GM12878 (cell line): ENCODE measurements at regions not wholly inside any gene's neighbourhood (a gene's known extent, or its start where the extent isn't known, plus 50 kb on each side); places are given as distances from the start of the nearest gene placed in this dataset.

Experiments used
- ATAC-seq: fragments of 200-7000 bp; cut with Tn5 transposase; 3 replicates; pipeline ENCODE4 v1.9.1; 2020; ENCODE audit warnings: mild to moderate bottlenecking, moderate library complexity
- BruUV-seq: library from RNA; stranded (reverse); fragments of 400-500 nt; replicated peaks from 2 replicates; lab custom pipeline; 2021; lab: Mats Ljungman, UMichigan
- CTCF ChIA-PET: fragments of 300-600 bp; sonication (Branson Sonifier 250); formaldehyde crosslinking; extraction: SDS; loops from one replicate; lab custom pipeline; 2021; ENCODE audit warnings: inconsistent platforms; lab: Yijun Ruan, JAX
- POLR2A ChIA-PET: fragments of 350-600 bp; formaldehyde crosslinking; extraction: SDS; loops from one replicate; lab custom pipeline; 2021; ENCODE audit warnings: inconsistent platforms; lab: Charles Lee
- RAD21 ChIA-PET: fragments of 300-600 bp; sonication (Branson Sonifier 250); formaldehyde crosslinking; loops from one replicate; lab custom pipeline; 2023; ENCODE audit warnings: antibody characterized with exemption; ENCODE audit not compliant: unreplicated experiment; lab: Charles Lee
- SMC1A ChIA-PET: fragments of 300-600 bp; sonication (Branson Sonifier 250); formaldehyde crosslinking; loops from one replicate; lab custom pipeline; 2023; ENCODE audit not compliant: unreplicated experiment, uncharacterized antibody; lab: Charles Lee
- DNase-seq: peaks from one replicate; pipeline ENCODE4 v3.0.0-alpha.2; 2011; ENCODE audit warnings: low read depth, low spot score
- FAIRE-seq: peaks from 3 replicates; lab custom pipeline; 2011; peaks lifted over from hg19 to GRCh38; lab: Jason Lieb, UNC
- H2AFZ ChIP-seq: 2 replicates; pipeline ENCODE4 v1.6.0; 2011; ENCODE audit warnings: low read depth, low read length, control low read depth; ENCODE audit not compliant: control insufficient read depth
- H3K27ac ChIP-seq: 2 replicates; pipeline ENCODE4 v1.5.1; 2011; ENCODE audit warnings: control low read depth; ENCODE audit not compliant: control insufficient read depth, insufficient read depth
- H3K27me3 ChIP-seq, 2 experiments: replicated peaks in 1 of 2; 2 replicates each; pipeline versions ENCODE4 v1.6.0 to v1.6.1; 2011; ENCODE audit warnings: low read length in 1 of 2; ENCODE audit not compliant: control insufficient read depth in 2 of 2, insufficient read depth in 2 of 2
- H3K36me3 ChIP-seq, 2 experiments: 2 replicates each; pipeline ENCODE4 v1.5.1; 2011; ENCODE audit warnings: low read length in 1 of 2; ENCODE audit not compliant: control insufficient read depth in 2 of 2, insufficient read depth in 2 of 2
- H3K4me1 ChIP-seq: 2 replicates; pipeline ENCODE4 v1.6.1; 2011; ENCODE audit warnings: mild to moderate bottlenecking, low read length, moderate library complexity, mixed read lengths; ENCODE audit not compliant: control insufficient read depth, insufficient read depth
- H3K4me2 ChIP-seq: 2 replicates; pipeline ENCODE4 v1.6.0; 2011; ENCODE audit warnings: control low read depth; ENCODE audit not compliant: control insufficient read depth, insufficient read depth
- H3K4me3 ChIP-seq: fragments of 200-600 bp; sonication (generic); 2 replicates; pipeline ENCODE4 v1.5.1; 2016
- H3K79me2 ChIP-seq: 2 replicates; pipeline ENCODE4 v1.6.0; 2011; ENCODE audit warnings: low read length; ENCODE audit not compliant: control insufficient read depth, insufficient read depth
- H3K9ac ChIP-seq: 2 replicates; pipeline ENCODE4 v1.8.0; 2011; ENCODE audit warnings: low read length, control low read depth, mixed read lengths; ENCODE audit not compliant: control insufficient read depth, insufficient read depth
- H3K9me3 ChIP-seq: replicated peaks from 3 replicates; pipeline ENCODE4 v1.5.1; 2011; ENCODE audit warnings: mild to moderate bottlenecking, low read length; ENCODE audit not compliant: control insufficient read depth, insufficient read depth
- H4K20me1 ChIP-seq: 2 replicates; pipeline ENCODE4 v1.6.0; 2011; ENCODE audit not compliant: control insufficient read depth, insufficient read depth
- BMI1 ChIP-seq: fragments of 450-650 bp; IDR thresholded peaks from 2 replicates; pipeline ENCODE4 v1.6.1; 2016; ENCODE audit warnings: mild to moderate bottlenecking, moderate library complexity, borderline replicate concordance
- CEBPB ChIP-seq, 2 experiments: fragments of 150-350 bp in 1 of 2; IDR thresholded peaks; 2 replicates each; pipeline ENCODE4 v1.6.1; 2012 to 2014; ENCODE audit warnings: low read depth in 2 of 2, low read length in 2 of 2, borderline replicate concordance in 1 of 2, inconsistent platforms in 1 of 2
- HDAC2 ChIP-seq: fragments of 200-600 bp; sonication (generic); IDR thresholded peaks from 2 replicates; pipeline ENCODE4 v1.6.1; 2017
- HDGF ChIP-seq: fragments of 450-650 bp; IDR thresholded peaks from 2 replicates; pipeline ENCODE4 v1.6.1; 2016; ENCODE audit warnings: antibody characterized with exemption
- IKZF1 ChIP-seq: fragments of 450-650 bp; conservative IDR thresholded peaks from 2 replicates; pipeline ENCODE4 v1.6.1; 2017; ENCODE audit warnings: antibody characterized with exemption, mild to moderate bottlenecking
- IRF4 ChIP-seq: IDR thresholded peaks from 2 replicates; pipeline ENCODE4 v1.6.1; 2011; ENCODE audit warnings: low read depth, low read length
- KDM1A ChIP-seq: fragments of 200-600 bp; sonication (generic); IDR thresholded peaks from 2 replicates; pipeline ENCODE4 v1.6.1; 2016; ENCODE audit warnings: borderline replicate concordance
- MEF2B ChIP-seq: fragments of 450-650 bp; IDR thresholded peaks from 2 replicates; pipeline ENCODE4 v1.6.1; 2018; ENCODE audit warnings: mild to moderate bottlenecking, moderate library complexity; ENCODE audit not compliant: partially characterized antibody, poor library complexity, severe bottlenecking
- PAX5 ChIP-seq: IDR thresholded peaks from 2 replicates; pipeline ENCODE4 v1.6.1; 2011; ENCODE audit warnings: low read depth, low read length, borderline replicate concordance
- RELA ChIP-seq: fragments of 450-650 bp; IDR thresholded peaks from 2 replicates; pipeline ENCODE4 v1.8.0; 2014; ENCODE audit warnings: borderline replicate concordance; ENCODE audit not compliant: partially characterized antibody
- TARDBP ChIP-seq: IDR thresholded peaks from 2 replicates; pipeline ENCODE4 v1.6.1; 2016; ENCODE audit warnings: borderline replicate concordance
- TBL1XR1 ChIP-seq: IDR thresholded peaks from 2 replicates; pipeline ENCODE4 v1.6.1; 2012; ENCODE audit warnings: low read depth, low read length, improper control_type of control experiment
- WGBS: methylation state at CpG from one replicate; pipeline ENCODE4 v1.1.6; 2016; ENCODE audit warnings: low lambda C conversion rate; ENCODE audit not compliant: insufficient replicate concordance, insufficient coverage; ENCODE audit errors: missing lambda C conversion rate; 5-methylcytosine and 5-hydroxymethylcytosine counted together
- in situ Hi-C: fragments of 300-500 bp; cut with MboI; formaldehyde crosslinking; loops from 9 replicates; pipeline ENCODE4 v1.14.3; 2018; ENCODE audit warnings: mixed read lengths
- intact Hi-C: fragments of 100-400 bp; cut with micrococcal nuclease; formaldehyde crosslinking; loops from one replicate; pipeline ENCODE4 v1.14.2; 2022; ENCODE audit not compliant: unreplicated experiment
- TF ChIP-seq, protein P1 (sequence below): fragments of 450-650 bp; IDR thresholded peaks from 2 replicates; pipeline ENCODE4 v1.6.1; 2017; ENCODE audit warnings: antibody characterized with exemption, mild to moderate bottlenecking, moderate library complexity
- TF ChIP-seq, protein P2 (sequence below): fragments of 450-650 bp; formaldehyde crosslinking; IDR thresholded peaks from 2 replicates; pipeline ENCODE4 v1.4.0; 2022; ENCODE audit warnings: mild to moderate bottlenecking, moderate library complexity
- TF ChIP-seq, protein P3 (sequence below): fragments of 150-350 bp; IDR thresholded peaks from 2 replicates; pipeline ENCODE4 v1.6.1; 2014; ENCODE audit warnings: mild to moderate bottlenecking, low read depth, low read length

DNA sequence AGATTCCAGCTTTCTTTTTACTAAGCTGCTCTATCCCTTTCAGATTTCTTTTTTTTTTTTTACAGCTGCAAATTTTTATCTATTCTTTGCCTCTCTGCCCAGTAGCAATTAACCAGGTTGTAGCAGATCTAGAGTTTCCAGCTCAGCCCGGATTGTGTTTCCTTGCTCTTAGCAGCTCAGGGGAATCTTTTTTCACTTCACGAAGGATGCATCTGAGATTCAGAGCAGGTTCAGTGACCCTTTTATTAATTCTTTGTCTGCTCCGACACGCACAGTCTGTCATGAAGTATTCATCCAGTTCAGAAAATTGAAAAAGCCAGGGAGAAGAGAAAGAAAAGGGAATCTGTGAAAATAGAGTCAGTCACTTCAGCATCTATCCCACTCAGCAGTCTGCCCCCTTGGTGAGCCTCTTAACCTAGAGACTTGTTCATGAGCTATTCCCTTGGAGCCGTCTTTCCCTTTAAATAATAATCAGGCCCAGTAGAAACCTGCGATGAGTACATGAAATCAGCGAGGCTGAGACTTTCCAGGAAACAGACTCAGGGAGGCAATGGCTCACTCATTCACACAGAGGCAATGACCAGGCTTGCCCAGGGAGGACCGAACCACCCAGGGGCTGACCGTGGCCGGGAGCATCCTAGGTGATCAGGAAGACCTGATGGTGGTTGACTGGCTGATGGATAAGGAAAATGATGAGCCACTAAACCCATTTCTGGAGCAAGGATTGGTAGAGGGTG lies 103.4 kb upstream of the ITGA6 start:
- no TSS peak for BruUV-seq
- ChIA-PET RAD21 (no interaction called here), CTCF (no interaction called here), POLR2A (interaction anchor here (0.5 to 0.6 kb wide), 2 partner anchors 101 to 363 kb away, joined by 3 to 4 read pairs; no protein-coding TSS in a partner anchor), SMC1A (no interaction called here)
- Histone ChIP-seq H3K9ac (no peak overlapping the region), H3K36me3 (no peaks in the 10 kb centered on the region), H4K20me1 (no peaks in the 10 kb centered on the region), H3K79me2 (no peaks in the 10 kb centered on the region), H3K27ac (no peak overlapping the region), H3K4me3 (no peak overlapping the region), H3K9me3 (no peaks in the 10 kb centered on the region), H3K27me3 (no peaks in the 10 kb centered on the region), H3K4me2 (no peak overlapping the region), H2AFZ (no peak overlapping the region), H3K4me1 (no peaks in the 10 kb centered on the region)
- TF ChIP-seq, protein P1, sequence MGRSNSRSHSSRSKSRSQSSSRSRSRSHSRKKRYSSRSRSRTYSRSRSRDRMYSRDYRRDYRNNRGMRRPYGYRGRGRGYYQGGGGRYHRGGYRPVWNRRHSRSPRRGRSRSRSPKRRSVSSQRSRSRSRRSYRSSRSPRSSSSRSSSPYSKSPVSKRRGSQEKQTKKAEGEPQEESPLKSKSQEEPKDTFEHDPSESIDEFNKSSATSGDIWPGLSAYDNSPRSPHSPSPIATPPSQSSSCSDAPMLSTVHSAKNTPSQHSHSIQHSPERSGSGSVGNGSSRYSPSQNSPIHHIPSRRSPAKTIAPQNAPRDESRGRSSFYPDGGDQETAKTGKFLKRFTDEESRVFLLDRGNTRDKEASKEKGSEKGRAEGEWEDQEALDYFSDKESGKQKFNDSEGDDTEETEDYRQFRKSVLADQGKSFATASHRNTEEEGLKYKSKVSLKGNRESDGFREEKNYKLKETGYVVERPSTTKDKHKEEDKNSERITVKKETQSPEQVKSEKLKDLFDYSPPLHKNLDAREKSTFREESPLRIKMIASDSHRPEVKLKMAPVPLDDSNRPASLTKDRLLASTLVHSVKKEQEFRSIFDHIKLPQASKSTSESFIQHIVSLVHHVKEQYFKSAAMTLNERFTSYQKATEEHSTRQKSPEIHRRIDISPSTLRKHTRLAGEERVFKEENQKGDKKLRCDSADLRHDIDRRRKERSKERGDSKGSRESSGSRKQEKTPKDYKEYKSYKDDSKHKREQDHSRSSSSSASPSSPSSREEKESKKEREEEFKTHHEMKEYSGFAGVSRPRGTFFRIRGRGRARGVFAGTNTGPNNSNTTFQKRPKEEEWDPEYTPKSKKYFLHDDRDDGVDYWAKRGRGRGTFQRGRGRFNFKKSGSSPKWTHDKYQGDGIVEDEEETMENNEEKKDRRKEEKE = no peak
- TF ChIP-seq PAX5 = no peak
- TF ChIP-seq TBL1XR1 = no peak
- TF ChIP-seq, protein P2, sequence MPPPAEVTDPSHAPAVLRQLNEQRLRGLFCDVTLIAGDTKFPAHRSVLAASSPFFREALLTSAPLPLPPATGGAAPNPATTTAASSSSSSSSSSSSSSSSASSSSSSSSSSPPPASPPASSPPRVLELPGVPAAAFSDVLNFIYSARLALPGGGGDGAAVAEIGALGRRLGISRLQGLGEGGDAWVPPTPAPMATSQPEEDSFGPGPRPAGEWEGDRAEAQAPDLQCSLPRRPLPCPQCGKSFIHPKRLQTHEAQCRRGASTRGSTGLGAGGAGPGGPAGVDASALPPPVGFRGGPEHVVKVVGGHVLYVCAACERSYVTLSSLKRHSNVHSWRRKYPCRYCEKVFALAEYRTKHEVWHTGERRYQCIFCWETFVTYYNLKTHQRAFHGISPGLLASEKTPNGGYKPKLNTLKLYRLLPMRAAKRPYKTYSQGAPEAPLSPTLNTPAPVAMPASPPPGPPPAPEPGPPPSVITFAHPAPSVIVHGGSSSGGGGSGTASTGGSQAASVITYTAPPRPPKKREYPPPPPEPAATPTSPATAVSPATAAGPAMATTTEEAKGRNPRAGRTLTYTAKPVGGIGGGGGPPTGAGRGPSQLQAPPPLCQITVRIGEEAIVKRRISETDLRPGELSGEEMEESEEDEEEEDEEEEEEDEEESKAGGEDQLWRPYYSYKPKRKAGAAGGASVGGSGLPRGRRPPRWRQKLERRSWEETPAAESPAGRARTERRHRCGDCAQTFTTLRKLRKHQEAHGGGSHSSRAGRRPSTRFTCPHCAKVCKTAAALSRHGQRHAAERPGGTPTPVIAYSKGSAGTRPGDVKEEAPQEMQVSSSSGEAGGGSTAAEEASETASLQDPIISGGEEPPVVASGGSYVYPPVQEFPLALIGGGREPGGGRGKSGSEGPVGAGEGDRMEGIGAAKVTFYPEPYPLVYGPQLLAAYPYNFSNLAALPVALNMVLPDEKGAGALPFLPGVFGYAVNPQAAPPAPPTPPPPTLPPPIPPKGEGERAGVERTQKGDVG = no peak
- no peak for TF ChIP-seq HDAC2
- TF ChIP-seq BMI1 = no peak
- no peak for TF ChIP-seq MEF2B
- no peak for TF ChIP-seq RELA
- no peak for TF ChIP-seq KDM1A
- TF ChIP-seq IKZF1 = no peak
- no peak for TF ChIP-seq CEBPB (IDR thresholded peaks at IDR 0.05; ENCODE audit: borderline replicate concordance in 1 of 2, low read depth in 2 of 2, low read length in 2 of 2)
- TF ChIP-seq TARDBP = no peak
- no peak for TF ChIP-seq IRF4
- no peak for TF ChIP-seq HDGF
- TF ChIP-seq, protein P3, sequence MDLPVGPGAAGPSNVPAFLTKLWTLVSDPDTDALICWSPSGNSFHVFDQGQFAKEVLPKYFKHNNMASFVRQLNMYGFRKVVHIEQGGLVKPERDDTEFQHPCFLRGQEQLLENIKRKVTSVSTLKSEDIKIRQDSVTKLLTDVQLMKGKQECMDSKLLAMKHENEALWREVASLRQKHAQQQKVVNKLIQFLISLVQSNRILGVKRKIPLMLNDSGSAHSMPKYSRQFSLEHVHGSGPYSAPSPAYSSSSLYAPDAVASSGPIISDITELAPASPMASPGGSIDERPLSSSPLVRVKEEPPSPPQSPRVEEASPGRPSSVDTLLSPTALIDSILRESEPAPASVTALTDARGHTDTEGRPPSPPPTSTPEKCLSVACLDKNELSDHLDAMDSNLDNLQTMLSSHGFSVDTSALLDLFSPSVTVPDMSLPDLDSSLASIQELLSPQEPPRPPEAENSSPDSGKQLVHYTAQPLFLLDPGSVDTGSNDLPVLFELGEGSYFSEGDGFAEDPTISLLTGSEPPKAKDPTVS = no peak
- intact Hi-C loops = no loop called here
- WGBS = 35% methylated on average over 10 of the region's 10 CpGs
- in situ Hi-C loops = no loop called here
- ATAC-seq = no peak
- no peak for DNase-seq
- no peak for FAIRE-seq
